ENCODE measurements at regions not wholly inside any gene's neighbourhood (a gene's known extent, or its start where the extent isn't known, plus 50 kb on each side); places are given as distances from the start of the nearest gene placed in this dataset.

GRCh38 chr5:32522429-32523143 lies 62.8 kb upstream of the SUB1 start:
- H3K4me1 Mint-ChIP-seq (ENCODE audit: low read depth, unreplicated experiment) = no peaks in the 10 kb centered on the region
- DNase-seq = no peak
- H3K4me3 Mint-ChIP-seq (ENCODE audit: unreplicated experiment) = no peak overlapping the region
- no peak overlapping the region for H3K27ac Mint-ChIP-seq (ENCODE audit: unreplicated experiment)
- TF ChIP-seq, protein P1, sequence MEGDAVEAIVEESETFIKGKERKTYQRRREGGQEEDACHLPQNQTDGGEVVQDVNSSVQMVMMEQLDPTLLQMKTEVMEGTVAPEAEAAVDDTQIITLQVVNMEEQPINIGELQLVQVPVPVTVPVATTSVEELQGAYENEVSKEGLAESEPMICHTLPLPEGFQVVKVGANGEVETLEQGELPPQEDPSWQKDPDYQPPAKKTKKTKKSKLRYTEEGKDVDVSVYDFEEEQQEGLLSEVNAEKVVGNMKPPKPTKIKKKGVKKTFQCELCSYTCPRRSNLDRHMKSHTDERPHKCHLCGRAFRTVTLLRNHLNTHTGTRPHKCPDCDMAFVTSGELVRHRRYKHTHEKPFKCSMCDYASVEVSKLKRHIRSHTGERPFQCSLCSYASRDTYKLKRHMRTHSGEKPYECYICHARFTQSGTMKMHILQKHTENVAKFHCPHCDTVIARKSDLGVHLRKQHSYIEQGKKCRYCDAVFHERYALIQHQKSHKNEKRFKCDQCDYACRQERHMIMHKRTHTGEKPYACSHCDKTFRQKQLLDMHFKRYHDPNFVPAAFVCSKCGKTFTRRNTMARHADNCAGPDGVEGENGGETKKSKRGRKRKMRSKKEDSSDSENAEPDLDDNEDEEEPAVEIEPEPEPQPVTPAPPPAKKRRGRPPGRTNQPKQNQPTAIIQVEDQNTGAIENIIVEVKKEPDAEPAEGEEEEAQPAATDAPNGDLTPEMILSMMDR (IDR thresholded peaks at IDR 0.05; ENCODE audit: partially characterized antibody, unreplicated experiment) = no peak
- H3K36me3 Mint-ChIP-seq (ENCODE audit: unreplicated experiment) = no peaks in the 10 kb centered on the region
- no peaks in the 10 kb centered on the region for H3K9me3 Mint-ChIP-seq (ENCODE audit: unreplicated experiment)
- no peaks in the 10 kb centered on the region for H3K27me3 Mint-ChIP-seq (ENCODE audit: unreplicated experiment)

- Mint-ChIP-seq H3K4me1 (ENCODE audit: low read depth, unreplicated experiment) (no peaks in the 10 kb centered on the region), H3K27me3 (ENCODE audit: unreplicated experiment) (no peaks in the 10 kb centered on the region), H3K27ac (ENCODE audit: unreplicated experiment) (no peak overlapping the region), H3K4me3 (ENCODE audit: unreplicated experiment) (no peak overlapping the region), H3K9me3 (ENCODE audit: unreplicated experiment) (no peaks in the 10 kb centered on the region), H3K36me3 (ENCODE audit: unreplicated experiment) (no peaks in the 10 kb centered on the region)
- TF ChIP-seq, protein P1 (IDR thresholded peaks at IDR 0.05; ENCODE audit: partially characterized antibody, unreplicated experiment) = no peak
- no peak for DNase-seq
Measured at GRCh38 chr5:32521481-32521880, 63.9 kb upstream of the SUB1 start.

- Mint-ChIP-seq H3K27me3 (ENCODE audit: unreplicated experiment) (no peaks in the 10 kb centered on the region), H3K4me1 (ENCODE audit: low read depth, unreplicated experiment) (no peaks in the 10 kb centered on the region), H3K36me3 (ENCODE audit: unreplicated experiment) (no peaks in the 10 kb centered on the region), H3K9me3 (ENCODE audit: unreplicated experiment) (no peaks in the 10 kb centered on the region), H3K27ac (ENCODE audit: unreplicated experiment) (no peak overlapping the region), H3K4me3 (ENCODE audit: unreplicated experiment) (no peak overlapping the region)
- TF ChIP-seq, protein P1 (IDR thresholded peaks at IDR 0.05; ENCODE audit: partially characterized antibody, unreplicated experiment) = no peak
- DNase-seq = no peak
Measured at GRCh38 chr5:32520972-32521371, 64.4 kb upstream of the SUB1 start.

DNA sequence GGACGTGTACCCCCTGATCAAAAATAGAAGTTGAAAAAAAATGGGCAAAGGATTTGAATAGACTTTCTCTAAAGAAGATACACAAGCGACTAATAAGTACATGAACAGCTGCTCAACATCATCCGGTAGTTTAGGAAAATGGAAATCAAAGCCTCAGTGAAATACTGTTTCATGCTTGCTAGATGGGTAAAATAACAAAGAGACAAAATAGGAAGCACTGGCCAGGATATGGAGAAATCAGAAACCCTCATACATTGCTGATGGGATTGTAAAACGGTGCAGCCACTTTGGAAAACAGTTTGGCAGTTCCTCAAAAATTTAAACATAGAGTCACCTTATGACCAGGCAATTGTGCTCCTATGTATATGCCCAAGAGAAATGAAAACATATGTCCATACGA lies 65.0 kb upstream of the SUB1 start:
- TF ChIP-seq, protein P1 (IDR thresholded peaks at IDR 0.05; ENCODE audit: partially characterized antibody, unreplicated experiment) = no peak
- Mint-ChIP-seq H3K36me3 (ENCODE audit: unreplicated experiment) (no peaks in the 10 kb centered on the region), H3K9me3 (ENCODE audit: unreplicated experiment) (no peaks in the 10 kb centered on the region), H3K4me3 (ENCODE audit: unreplicated experiment) (no peak overlapping the region), H3K27ac (ENCODE audit: unreplicated experiment) (no peak overlapping the region), H3K4me1 (ENCODE audit: low read depth, unreplicated experiment) (no peaks in the 10 kb centered on the region), H3K27me3 (ENCODE audit: unreplicated experiment) (no peaks in the 10 kb centered on the region)
- no peak for DNase-seq

- TF ChIP-seq, protein P1 (IDR thresholded peaks at IDR 0.05; ENCODE audit: partially characterized antibody, unreplicated experiment) = no peak
- H3K9me3 Mint-ChIP-seq (ENCODE audit: unreplicated experiment) = no peaks in the 10 kb centered on the region
- no peak overlapping the region for H3K4me3 Mint-ChIP-seq (ENCODE audit: unreplicated experiment)
- no peaks in the 10 kb centered on the region for H3K36me3 Mint-ChIP-seq (ENCODE audit: unreplicated experiment)
- no peak overlapping the region for H3K27ac Mint-ChIP-seq (ENCODE audit: unreplicated experiment)
- no peak for DNase-seq
- no peaks in the 10 kb centered on the region for H3K4me1 Mint-ChIP-seq (ENCODE audit: low read depth, unreplicated experiment)
- no peaks in the 10 kb centered on the region for H3K27me3 Mint-ChIP-seq (ENCODE audit: unreplicated experiment)
Measured at GRCh38 chr5:32519508-32519907, 65.8 kb upstream of the SUB1 start.
